IMR-90 (cell line): ENCODE measurements at regions not wholly inside any gene's neighbourhood (a gene's known extent, or its start where the extent isn't known, plus 50 kb on each side); places are given as distances from the start of the nearest gene placed in this dataset.

Experiments used
- ATAC-seq: fragments of 200-7000 bp; cut with Tn5 transposase; 2 replicates; pipeline ENCODE4 v1.9.1; 2020; ENCODE audit warnings: low read depth, mild to moderate bottlenecking, moderate library complexity
- BruUV-seq: library from RNA; stranded (reverse); fragments of 400-500 nt; replicated peaks from 2 replicates; lab custom pipeline; 2021; lab: Mats Ljungman, UMichigan
- CTCF ChIA-PET: fragments of 300-600 bp; formaldehyde crosslinking; extraction: SDS; loops from one replicate; lab custom pipeline; 2021; ENCODE audit warnings: antibody characterized with exemption; lab: Yijun Ruan, JAX
- POLR2A ChIA-PET: fragments of 300-600 bp; sonication (Branson Sonifier 250); formaldehyde crosslinking; loops from one replicate; lab custom pipeline; 2022; ENCODE audit warnings: antibody characterized with exemption; ENCODE audit not compliant: unreplicated experiment; lab: Charles Lee
- DNase-seq: peaks from one replicate; pipeline ENCODE4 v3.0.0; 2013
- H2AFZ ChIP-seq: replicated peaks from 2 replicates; pipeline ENCODE3; 2013; ENCODE audit warnings: low read length, mild to moderate bottlenecking; ENCODE audit not compliant: poor library complexity
- H2AK5ac ChIP-seq: 2 replicates; pipeline ENCODE4 v1.6.1; 2013; ENCODE audit warnings: low read depth, low read length, inconsistent platforms
- H2AK9ac ChIP-seq: replicated peaks from 2 replicates; pipeline ENCODE3; 2013; ENCODE audit warnings: mild to moderate bottlenecking, low read depth, low read length, moderate library complexity; ENCODE audit not compliant: poor library complexity
- H2BK120ac ChIP-seq: 2 replicates; pipeline ENCODE4 v1.6.1; 2013; ENCODE audit warnings: low read depth, low read length, inconsistent platforms
- H2BK15ac ChIP-seq: 3 replicates; pipeline ENCODE4 v1.6.1; 2013; ENCODE audit warnings: low read depth, low read length, inconsistent platforms
- H2BK20ac ChIP-seq: 2 replicates; pipeline ENCODE4 v1.6.1; 2013; ENCODE audit warnings: low read depth, mild to moderate bottlenecking, inconsistent platforms, low read length, moderate library complexity
- H2BK5ac ChIP-seq: 2 replicates; pipeline ENCODE4 v1.6.1; 2013; ENCODE audit warnings: mild to moderate bottlenecking, low read depth, low read length, inconsistent platforms; ENCODE audit not compliant: poor library complexity, severe bottlenecking
- H3K14ac ChIP-seq: replicated peaks from 2 replicates; pipeline ENCODE4 v1.6.1; 2013; ENCODE audit warnings: low read depth, low read length, inconsistent platforms
- H3K18ac ChIP-seq: 2 replicates; pipeline ENCODE4 v1.6.1; 2013; ENCODE audit warnings: low read depth, low read length, control low read depth
- H3K23ac ChIP-seq: 2 replicates; pipeline ENCODE4 v1.6.1; 2013; ENCODE audit warnings: low read depth, low read length, inconsistent platforms
- H3K27ac ChIP-seq: 2 replicates; pipeline ENCODE4 v1.5.1; 2013; ENCODE audit warnings: mild to moderate bottlenecking, control low read depth, low read length; ENCODE audit not compliant: insufficient read depth
- H3K27me3 ChIP-seq: 2 replicates; pipeline ENCODE4 v1.6.1; 2013; ENCODE audit warnings: low read length; ENCODE audit not compliant: control insufficient read depth, insufficient read depth
- H3K36me3 ChIP-seq: 2 replicates; pipeline ENCODE4 v1.6.1; 2013; ENCODE audit warnings: low read length, mixed read lengths; ENCODE audit not compliant: control insufficient read depth, insufficient read depth
- H3K4ac ChIP-seq: 2 replicates; pipeline ENCODE4 v1.6.1; 2013; ENCODE audit warnings: low read depth, low read length, inconsistent platforms
- H3K4me1 ChIP-seq: 2 replicates; pipeline ENCODE4 v1.6.1; 2013; ENCODE audit warnings: low read length, mixed read lengths; ENCODE audit not compliant: control insufficient read depth, insufficient read depth
- H3K4me2 ChIP-seq: 2 replicates; pipeline ENCODE4 v1.6.1; 2013; ENCODE audit warnings: low read depth, mild to moderate bottlenecking, control low read depth, low read length, moderate library complexity
- H3K4me3 ChIP-seq: 2 replicates; pipeline ENCODE4 v1.5.1; 2013; ENCODE audit warnings: low read depth, mild to moderate bottlenecking, control low read depth, low read length, moderate library complexity; ENCODE audit not compliant: insufficient read depth
- H3K56ac ChIP-seq: 2 replicates; pipeline ENCODE4 v1.6.1; 2013; ENCODE audit warnings: low read length, inconsistent platforms; ENCODE audit not compliant: insufficient read depth; ENCODE audit errors: extremely low read depth
- H3K79me1 ChIP-seq, 2 experiments: 2 replicates each; pipeline ENCODE4 v1.6.1; 2013; ENCODE audit warnings: low read length in 2 of 2, inconsistent platforms in 1 of 2, low read depth in 1 of 2
- H3K9ac ChIP-seq: 2 replicates; pipeline ENCODE4 v1.6.1; 2013; ENCODE audit warnings: low read depth, low read length, control low read depth
- H3K9me1 ChIP-seq: 2 replicates; pipeline ENCODE4 v1.6.1; 2013; ENCODE audit warnings: low read length, inconsistent platforms; ENCODE audit not compliant: insufficient read depth
- H3K9me3 ChIP-seq: 2 replicates; pipeline ENCODE4 v1.6.1; 2013; ENCODE audit warnings: low read length; ENCODE audit not compliant: control insufficient read depth, insufficient read depth
- H4K20me1 ChIP-seq: 2 replicates; pipeline ENCODE4 v1.6.1; 2013; ENCODE audit warnings: low read length, inconsistent platforms; ENCODE audit not compliant: insufficient read depth
- H4K5ac ChIP-seq: 2 replicates; pipeline ENCODE4 v1.6.1; 2013; ENCODE audit warnings: mild to moderate bottlenecking, low read depth, low read length, control low read depth
- H4K8ac ChIP-seq, 2 experiments: 2 replicates each; pipeline ENCODE4 v1.6.1; 2013; ENCODE audit warnings: low read depth in 2 of 2, low read length in 2 of 2, control low read depth in 1 of 2, inconsistent platforms in 1 of 2
- H4K91ac ChIP-seq: 2 replicates; pipeline ENCODE4 v1.6.1; 2013; ENCODE audit warnings: low read depth, low read length, inconsistent platforms; ENCODE audit not compliant: insufficient read depth
- FOS ChIP-seq: fragments of 150-350 bp; IDR thresholded peaks from 2 replicates; pipeline ENCODE4 v1.6.1; 2016; ENCODE audit warnings: low read depth, low read length
- WGBS, 2 experiments: methylation state at CpG; one replicate each; pipeline versions ENCODE4 v1.1.5 to v1.1.7; 2013; ENCODE audit warnings: missing lambda C conversion rate in 2 of 2; ENCODE audit not compliant: insufficient read length in 1 of 2; ENCODE audit errors: extremely low coverage in 2 of 2; 5-methylcytosine and 5-hydroxymethylcytosine counted together
- dilution Hi-C: fragments of 300-500 bp; cut with HindIII; formaldehyde crosslinking; loops from one replicate; pipeline ENCODE4 v1.14.3; 2018; ENCODE audit warnings: low sequenced_read_pairs; ENCODE audit not compliant: unreplicated experiment
- in situ Hi-C: fragments of 300-500 bp; cut with MboI; formaldehyde crosslinking; loops from 3 replicates; pipeline ENCODE4 v1.14.3; 2019; ENCODE audit warnings: low sequenced_read_pairs, inconsistent platforms, mixed read lengths
- intact Hi-C: fragments of 100-400 bp; cut with micrococcal nuclease; formaldehyde crosslinking; loops from 2 replicates; pipeline ENCODE4 v1.10.0; 2022
- TF ChIP-seq, protein P1 (sequence below): conservative IDR thresholded peaks from 2 replicates; pipeline ENCODE4 v1.5.1; 2012; ENCODE audit warnings: mild to moderate bottlenecking, low read depth, low read length, improper control_type of control experiment

DNA sequence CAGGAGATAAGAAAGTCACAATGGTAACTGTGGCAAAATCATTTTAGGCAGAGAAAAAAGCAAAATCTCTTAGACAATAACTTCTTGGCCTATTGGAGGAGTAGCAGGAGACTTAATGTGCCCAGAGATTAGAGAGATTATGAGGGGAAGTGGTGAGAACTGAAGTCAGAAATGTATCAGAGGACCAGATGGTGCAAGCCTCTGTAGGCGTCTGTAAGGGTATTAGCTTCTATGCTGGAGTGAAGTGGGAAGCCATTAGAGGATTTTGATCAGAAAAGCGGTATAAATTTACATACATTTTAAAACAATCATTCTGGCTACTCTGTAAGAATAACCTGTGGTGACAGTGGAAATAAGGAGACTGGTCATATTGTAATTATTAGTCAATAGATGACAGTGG lies 236.7 kb downstream of the FAT4 start:
- no peak overlapping the region for H4K8ac ChIP-seq
- no peaks in the 10 kb centered on the region for H3K9me3 ChIP-seq
- no peak overlapping the region for H2AFZ ChIP-seq
- no peak overlapping the region for H3K4ac ChIP-seq
- H3K4me2 ChIP-seq: no peak overlapping the region
- CTCF ChIA-PET: no interaction called here
- H2AK5ac ChIP-seq: no peak overlapping the region
- no peaks in the 10 kb centered on the region for H3K27me3 ChIP-seq
- no peak overlapping the region for H2BK15ac ChIP-seq
- no peaks in the 10 kb centered on the region for H3K9me1 ChIP-seq
- no peak overlapping the region for H3K14ac ChIP-seq
- in situ Hi-C loops (no loop called here), intact Hi-C loops (no loop called here), dilution Hi-C loops (no loop called here)
- no peak for ATAC-seq
- no peaks in the 10 kb centered on the region for H4K20me1 ChIP-seq
- H2BK120ac ChIP-seq: no peak overlapping the region
- no peaks in the 10 kb centered on the region for H3K79me1 ChIP-seq
- H4K91ac ChIP-seq: no peak overlapping the region
- no peak overlapping the region for H3K56ac ChIP-seq
- no peak overlapping the region for H2BK5ac ChIP-seq
- BruUV-seq: no TSS peak
- DNase-seq: no peak
- H2AK9ac ChIP-seq: no peak overlapping the region
- no peak overlapping the region for H3K18ac ChIP-seq
- H3K23ac ChIP-seq: no peak overlapping the region
- POLR2A ChIA-PET: no interaction called here
- no peak overlapping the region for H4K5ac ChIP-seq
- WGBS, 2 experiments: no CpG with 5 or more reads among the region's 2 CpGs
- H3K36me3 ChIP-seq: no peaks in the 10 kb centered on the region
- no peak overlapping the region for H3K4me3 ChIP-seq
- TF ChIP-seq, protein P1, sequence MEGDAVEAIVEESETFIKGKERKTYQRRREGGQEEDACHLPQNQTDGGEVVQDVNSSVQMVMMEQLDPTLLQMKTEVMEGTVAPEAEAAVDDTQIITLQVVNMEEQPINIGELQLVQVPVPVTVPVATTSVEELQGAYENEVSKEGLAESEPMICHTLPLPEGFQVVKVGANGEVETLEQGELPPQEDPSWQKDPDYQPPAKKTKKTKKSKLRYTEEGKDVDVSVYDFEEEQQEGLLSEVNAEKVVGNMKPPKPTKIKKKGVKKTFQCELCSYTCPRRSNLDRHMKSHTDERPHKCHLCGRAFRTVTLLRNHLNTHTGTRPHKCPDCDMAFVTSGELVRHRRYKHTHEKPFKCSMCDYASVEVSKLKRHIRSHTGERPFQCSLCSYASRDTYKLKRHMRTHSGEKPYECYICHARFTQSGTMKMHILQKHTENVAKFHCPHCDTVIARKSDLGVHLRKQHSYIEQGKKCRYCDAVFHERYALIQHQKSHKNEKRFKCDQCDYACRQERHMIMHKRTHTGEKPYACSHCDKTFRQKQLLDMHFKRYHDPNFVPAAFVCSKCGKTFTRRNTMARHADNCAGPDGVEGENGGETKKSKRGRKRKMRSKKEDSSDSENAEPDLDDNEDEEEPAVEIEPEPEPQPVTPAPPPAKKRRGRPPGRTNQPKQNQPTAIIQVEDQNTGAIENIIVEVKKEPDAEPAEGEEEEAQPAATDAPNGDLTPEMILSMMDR: no peak
- no peak for TF ChIP-seq FOS
- no peak overlapping the region for H3K27ac ChIP-seq
- no peak overlapping the region for H2BK20ac ChIP-seq
- peaks cover 2% of the 10 kb centered on the region; the same call in 1 of the 2 replicates for H3K4me1 ChIP-seq
- no peak overlapping the region for H3K9ac ChIP-seq
